ENCODE measurements at regions not wholly inside any gene's neighbourhood (a gene's known extent, or its start where the extent isn't known, plus 50 kb on each side); places are given as distances from the start of the nearest gene placed in this dataset.

GRCh38 chr21:32216293-32216692, 62.6 kb downstream of the MIS18A start:
- no peak for DNase-seq (ENCODE audit: low read depth in 2 of 2)

GRCh38 chr21:32215306-32215685, 63.6 kb downstream of the MIS18A start:
- no peak for DNase-seq (ENCODE audit: low read depth in 2 of 2)

DNA sequence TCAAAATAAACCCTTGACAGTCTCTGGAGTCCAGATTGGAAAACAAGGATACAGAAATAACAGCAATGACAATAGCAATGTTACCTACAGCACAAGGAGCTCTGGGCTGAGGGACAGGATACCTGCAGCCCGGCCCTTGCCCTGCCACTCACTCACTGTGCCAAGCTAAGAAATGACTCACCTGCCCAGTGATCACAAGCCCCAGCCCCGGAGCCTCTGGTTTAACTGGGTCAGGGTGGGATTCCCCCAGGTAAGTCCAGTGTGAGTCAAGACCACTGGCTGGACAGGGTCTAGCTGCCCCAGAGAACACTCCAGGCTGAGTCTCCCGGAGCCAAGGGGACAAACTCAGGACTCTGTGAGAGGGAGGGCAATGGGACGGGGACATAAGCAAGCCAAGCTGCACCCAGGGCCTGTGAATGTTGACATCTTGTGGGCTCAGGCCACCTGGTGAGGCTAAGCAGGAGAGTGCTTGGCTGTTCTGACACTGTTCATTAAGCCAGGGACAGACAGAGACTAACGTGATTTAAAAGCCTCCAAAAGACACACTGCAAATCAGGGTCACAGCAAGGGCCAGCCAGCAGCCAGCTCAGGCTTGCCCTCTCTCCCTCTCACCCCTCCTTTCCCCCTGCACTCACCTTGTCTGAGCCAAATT, 64.1 kb downstream of the MIS18A start:
- no peak for DNase-seq (ENCODE audit: low read depth in 2 of 2)

GRCh38 chr21:32212116-32212515, 66.7 kb downstream of the MIS18A start:
- DNase-seq (ENCODE audit: low read depth in 2 of 2): no peak

- DNase-seq (ENCODE audit: low read depth in 2 of 2): no peak
These were observed 67.5 kb downstream of the MIS18A start for GRCh38 chr21:32211306-32211705.

DNA sequence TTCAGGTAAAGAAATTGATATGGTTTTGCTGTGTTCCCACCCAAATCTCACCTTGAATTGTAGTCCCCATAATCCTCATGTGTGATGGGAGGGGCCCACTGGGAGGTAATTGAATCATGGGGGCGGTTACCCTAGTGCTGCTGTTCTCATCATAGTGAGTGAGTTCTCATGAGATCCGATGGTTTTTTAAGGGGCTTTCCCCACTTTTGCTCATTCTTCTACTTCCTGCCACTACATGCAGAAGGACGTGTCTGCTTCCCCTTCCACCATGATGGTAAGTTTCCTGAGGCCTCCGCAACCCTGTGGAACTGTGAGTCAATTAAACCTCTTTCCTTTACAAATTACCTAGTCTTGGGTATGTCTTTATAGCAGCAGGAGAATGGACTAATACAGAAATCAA, 69.3 kb downstream of the MIS18A start:
- DNase-seq (ENCODE audit: low read depth in 2 of 2): no peak

DNA sequence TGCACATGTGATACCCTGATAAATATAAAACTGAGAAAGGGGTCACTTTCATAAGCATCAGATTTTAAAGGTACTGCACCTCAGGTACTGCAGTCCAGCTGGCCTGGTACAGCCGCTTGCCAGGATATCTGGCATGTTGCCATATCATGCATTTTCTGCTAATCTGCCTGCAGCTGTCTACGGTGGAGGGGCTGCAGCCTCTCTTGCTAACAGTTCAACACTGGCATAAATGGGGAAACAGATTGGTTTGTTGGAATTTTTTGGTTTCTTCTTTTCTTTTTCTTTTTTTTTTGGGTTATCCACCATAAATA, 71.5 kb downstream of the MIS18A start:
- no peak for DNase-seq (ENCODE audit: low read depth in 2 of 2)

DNA sequence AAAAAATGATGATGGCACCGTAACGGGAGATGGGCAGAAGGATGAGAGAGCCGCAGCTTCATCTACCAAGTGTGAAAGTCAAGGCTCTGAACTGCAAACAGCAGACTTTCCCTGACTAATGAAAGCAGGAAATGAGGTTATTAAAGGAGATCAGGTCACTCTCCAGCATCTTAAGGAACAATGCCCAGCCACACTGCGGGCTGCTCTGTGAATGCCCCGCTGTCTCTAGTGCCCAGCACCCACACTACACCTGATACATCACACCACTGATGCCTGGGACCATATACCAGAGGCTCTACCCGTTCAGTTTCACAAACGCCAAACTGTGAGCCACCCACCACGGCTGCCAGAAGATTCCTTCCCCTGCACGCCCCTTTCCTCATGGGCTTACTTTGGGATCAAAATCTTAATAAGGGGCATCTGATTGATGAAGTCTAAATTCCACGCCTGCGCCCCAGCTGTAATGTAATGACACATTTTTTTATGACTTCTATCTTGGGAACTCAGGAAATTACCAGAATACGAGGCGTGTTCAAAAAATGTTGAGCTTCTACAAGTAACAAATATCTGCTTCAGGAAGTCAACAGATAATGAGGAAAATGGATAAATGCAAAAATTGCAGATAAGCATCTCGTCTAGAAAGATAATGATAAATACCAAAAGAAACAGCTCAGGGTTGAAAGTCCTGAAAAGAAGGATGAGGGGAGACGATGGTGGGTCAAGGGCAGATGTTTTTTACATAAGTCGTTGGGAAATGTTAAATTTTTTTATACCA, 72.0 kb downstream of the MIS18A start:
- DNase-seq (ENCODE audit: low read depth in 2 of 2): no peak

DNA sequence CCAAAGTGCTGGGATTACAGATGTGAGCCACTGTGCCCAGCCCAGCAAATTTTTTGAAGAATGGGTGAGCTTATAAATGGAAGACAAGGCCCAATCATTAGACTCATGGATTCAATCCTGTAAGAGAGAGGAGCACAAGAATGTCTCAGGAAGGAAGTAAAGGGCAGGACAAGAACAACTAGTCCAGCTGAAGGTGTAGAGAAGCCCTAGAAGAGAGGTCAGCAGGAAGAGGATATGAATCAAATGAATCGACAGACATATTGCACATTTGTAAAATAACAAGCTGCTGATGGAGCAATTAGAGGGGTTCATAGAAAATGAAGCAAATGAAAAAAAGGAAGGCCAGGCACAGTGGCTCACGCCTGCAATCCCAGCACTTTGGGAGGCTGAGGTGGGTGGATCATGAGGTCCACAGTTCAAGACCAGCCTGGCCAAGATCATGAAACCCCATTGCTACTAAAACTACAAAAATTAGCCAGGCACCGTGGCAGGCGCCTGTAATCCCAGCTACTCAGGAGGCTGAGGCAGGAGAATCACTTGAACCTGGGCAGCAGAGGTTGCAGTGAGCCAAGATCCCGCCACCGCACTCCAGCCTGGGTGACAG, 74.9 kb downstream of the MIS18A start:
- no peak for DNase-seq (ENCODE audit: low read depth in 2 of 2)

DNA sequence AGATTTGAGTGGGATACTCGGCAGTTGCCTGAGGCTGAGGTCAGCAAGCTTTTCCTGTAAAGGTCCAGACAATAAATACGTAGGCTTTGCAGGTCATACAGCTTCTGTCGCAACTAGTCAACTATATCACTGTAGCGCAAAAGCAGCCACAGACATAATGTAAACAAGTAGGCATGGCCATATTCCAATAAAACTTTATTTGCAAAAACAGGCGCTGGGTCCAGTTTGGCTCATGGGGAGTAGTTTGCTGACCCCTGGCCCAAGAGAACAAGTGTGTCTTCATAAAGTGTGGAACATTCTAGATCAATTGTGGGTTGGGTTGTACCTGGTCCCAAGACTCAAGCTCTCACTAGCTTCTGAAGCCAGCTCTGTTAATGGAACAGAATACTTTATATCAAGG, 78.8 kb downstream of the MIS18A start:
- no peak for DNase-seq (ENCODE audit: low read depth in 2 of 2)

GRCh38 chr21:32198384-32198783, 80.5 kb downstream of the MIS18A start:
- no peak for DNase-seq (ENCODE audit: low read depth in 2 of 2)

DNA sequence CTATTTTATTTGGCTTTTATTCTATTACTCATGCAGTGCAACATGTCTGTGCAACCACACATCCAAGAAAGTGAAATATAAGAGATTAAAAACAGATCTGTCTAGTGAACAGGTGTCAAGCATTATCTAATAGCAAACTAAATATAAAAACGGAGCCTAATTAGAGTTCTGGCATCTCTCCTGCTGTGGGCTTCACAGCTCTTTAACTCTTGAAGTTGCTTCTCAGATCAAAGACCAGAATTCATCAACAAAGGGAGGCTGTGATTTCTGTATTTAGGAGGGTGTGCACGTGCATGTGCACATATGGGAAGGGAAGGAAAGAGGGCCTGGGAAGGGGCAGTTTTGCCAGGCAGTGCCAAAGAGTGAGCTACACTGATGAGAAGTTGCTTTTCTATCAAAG, 81.0 kb downstream of the MIS18A start:
- DNase-seq (ENCODE audit: low read depth in 2 of 2): no peak

- DNase-seq (ENCODE audit: low read depth in 2 of 2): no peak
These were observed 82.8 kb downstream of the MIS18A start for GRCh38 chr21:32196001-32196400.

DNA sequence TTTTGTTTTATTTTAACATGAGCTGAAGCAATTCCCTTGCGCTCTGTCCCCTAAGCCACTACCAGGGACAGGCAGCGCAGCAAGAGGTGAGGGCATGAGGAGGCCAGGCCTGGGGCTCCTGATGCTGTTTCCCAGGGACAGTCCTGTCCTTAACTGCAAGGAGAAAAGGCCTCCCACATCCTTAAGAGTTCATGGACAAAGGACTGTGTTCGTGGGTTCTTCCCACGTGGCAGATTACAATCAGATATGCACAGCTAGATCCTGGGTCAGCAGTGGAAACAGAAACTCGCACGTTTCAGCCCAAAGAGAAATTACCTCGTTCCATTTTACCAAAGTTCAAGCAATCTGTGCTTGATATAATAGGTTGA, 85.8 kb downstream of the MIS18A start:
- DNase-seq (ENCODE audit: low read depth in 2 of 2): no peak

GRCh38 chr21:32192291-32193097, 86.4 kb downstream of the MIS18A start:
- DNase-seq (ENCODE audit: low read depth in 2 of 2): no peak

GRCh38 chr21:32190493-32191144, 88.2 kb downstream of the MIS18A start:
- no peak for DNase-seq (ENCODE audit: low read depth in 2 of 2)

- no peak for DNase-seq (ENCODE audit: low read depth in 2 of 2)
These were observed 89.0 kb downstream of the MIS18A start for GRCh38 chr21:32189688-32190483.

DNA sequence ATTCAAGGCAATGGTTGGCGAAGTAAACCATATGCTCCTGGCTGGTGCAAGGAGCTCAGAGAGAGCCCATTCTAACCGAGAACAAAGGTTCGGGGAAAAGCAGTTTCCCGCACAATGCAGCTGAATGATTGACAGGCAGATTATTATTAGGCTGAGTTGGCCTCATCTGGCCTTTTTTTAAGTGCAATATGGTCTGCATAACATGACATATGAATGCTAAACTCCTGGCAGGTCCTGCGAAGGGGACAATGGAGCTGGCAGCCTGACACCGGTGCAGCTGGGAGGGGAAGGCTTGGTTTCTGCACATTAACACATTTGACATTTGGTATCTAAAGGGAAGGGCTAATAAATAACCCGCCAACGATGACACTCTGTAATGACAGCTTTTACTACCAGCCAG, 92.0 kb downstream of the MIS18A start:
- DNase-seq (ENCODE audit: low read depth in 2 of 2): no peak

DNA sequence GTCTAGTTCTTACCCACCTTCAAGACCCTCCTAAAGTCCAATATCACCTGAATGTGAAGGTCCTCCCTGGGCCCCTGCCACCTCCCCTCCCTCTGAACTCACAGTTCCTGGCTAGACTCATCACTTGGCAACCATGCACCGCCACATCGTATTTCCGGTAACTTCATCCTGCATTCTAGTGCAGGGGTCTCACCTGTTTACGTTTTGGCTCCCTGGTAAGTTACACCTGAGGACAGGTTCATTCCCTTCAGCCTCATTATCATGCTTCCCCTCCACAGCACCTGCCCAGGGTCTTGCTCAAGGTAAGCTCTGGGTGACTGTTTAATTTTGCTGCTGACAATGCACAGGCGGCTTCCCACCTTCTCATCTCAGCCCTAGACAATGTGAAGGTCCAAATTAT, 93.1 kb downstream of the MIS18A start:
- no peak for DNase-seq (ENCODE audit: low read depth in 2 of 2)

- DNase-seq (ENCODE audit: low read depth in 2 of 2): no peak
These were observed 93.7 kb downstream of the MIS18A start for GRCh38 chr21:32185103-32185502.

- no peak for DNase-seq (ENCODE audit: low read depth in 2 of 2)
These were observed 94.4 kb downstream of the MIS18A start for GRCh38 chr21:32184485-32184884.
